Osteoblast (primary cell): ENCODE measurements at regions not wholly inside any gene's neighbourhood (a gene's known extent, or its start where the extent isn't known, plus 50 kb on each side); places are given as distances from the start of the nearest gene placed in this dataset.

Source experiments
- DNase-seq: peaks from one replicate; pipeline ENCODE4 v3.0.0; 2011; ENCODE audit warnings: low spot score, mixed read lengths; ENCODE audit not compliant: insufficient read length; ENCODE audit errors: missing footprints
- H2AFZ ChIP-seq: 2 replicates; pipeline ENCODE4 v1.6.0; 2011; ENCODE audit warnings: mild to moderate bottlenecking, low read length
- H3K27ac ChIP-seq: 2 replicates; pipeline ENCODE4 v1.5.1; 2011; ENCODE audit warnings: mild to moderate bottlenecking, low read depth, low read length, moderate library complexity
- H3K27me3 ChIP-seq: 2 replicates; pipeline ENCODE4 v1.6.0; 2012; ENCODE audit warnings: mild to moderate bottlenecking, control low read depth, inconsistent platforms, low read length, moderate library complexity; ENCODE audit not compliant: insufficient read depth
- H3K36me3 ChIP-seq: 2 replicates; pipeline ENCODE4 v1.5.1; 2011; ENCODE audit warnings: mild to moderate bottlenecking, low read length, control low read depth, moderate library complexity; ENCODE audit not compliant: insufficient read depth
- H3K4me1 ChIP-seq: 2 replicates; pipeline ENCODE4 v1.5.1; 2011; ENCODE audit warnings: mild to moderate bottlenecking, low read length, control low read depth, moderate library complexity; ENCODE audit not compliant: insufficient read depth
- H3K4me2 ChIP-seq: 2 replicates; pipeline ENCODE4 v1.6.0; 2011; ENCODE audit warnings: mild to moderate bottlenecking, low read length; ENCODE audit not compliant: insufficient read depth
- H3K4me3 ChIP-seq: fragments of 200-600 bp; sonication (generic); 3 replicates; pipeline ENCODE4 v1.5.1; 2012; ENCODE audit warnings: mild to moderate bottlenecking, low read length, inconsistent platforms; ENCODE audit not compliant: insufficient read depth
- H3K79me2 ChIP-seq: 2 replicates; pipeline ENCODE4 v1.6.0; 2012; ENCODE audit warnings: mild to moderate bottlenecking, low read length, control low read depth, inconsistent platforms; ENCODE audit not compliant: insufficient read depth
- H3K9me3 ChIP-seq: 2 replicates; pipeline ENCODE4 v1.5.1; 2011; ENCODE audit warnings: low read depth, low read length, control low read depth
- H4K20me1 ChIP-seq: 2 replicates; pipeline ENCODE4 v1.6.0; 2012; ENCODE audit warnings: mild to moderate bottlenecking, low read length, control low read depth; ENCODE audit not compliant: insufficient read depth
- TF ChIP-seq, protein P1 (sequence below): IDR thresholded peaks from 2 replicates; pipeline ENCODE4 v1.5.1; 2011; ENCODE audit warnings: mild to moderate bottlenecking, low read depth, low read length, moderate library complexity; ENCODE audit errors: extremely low read depth

DNA sequence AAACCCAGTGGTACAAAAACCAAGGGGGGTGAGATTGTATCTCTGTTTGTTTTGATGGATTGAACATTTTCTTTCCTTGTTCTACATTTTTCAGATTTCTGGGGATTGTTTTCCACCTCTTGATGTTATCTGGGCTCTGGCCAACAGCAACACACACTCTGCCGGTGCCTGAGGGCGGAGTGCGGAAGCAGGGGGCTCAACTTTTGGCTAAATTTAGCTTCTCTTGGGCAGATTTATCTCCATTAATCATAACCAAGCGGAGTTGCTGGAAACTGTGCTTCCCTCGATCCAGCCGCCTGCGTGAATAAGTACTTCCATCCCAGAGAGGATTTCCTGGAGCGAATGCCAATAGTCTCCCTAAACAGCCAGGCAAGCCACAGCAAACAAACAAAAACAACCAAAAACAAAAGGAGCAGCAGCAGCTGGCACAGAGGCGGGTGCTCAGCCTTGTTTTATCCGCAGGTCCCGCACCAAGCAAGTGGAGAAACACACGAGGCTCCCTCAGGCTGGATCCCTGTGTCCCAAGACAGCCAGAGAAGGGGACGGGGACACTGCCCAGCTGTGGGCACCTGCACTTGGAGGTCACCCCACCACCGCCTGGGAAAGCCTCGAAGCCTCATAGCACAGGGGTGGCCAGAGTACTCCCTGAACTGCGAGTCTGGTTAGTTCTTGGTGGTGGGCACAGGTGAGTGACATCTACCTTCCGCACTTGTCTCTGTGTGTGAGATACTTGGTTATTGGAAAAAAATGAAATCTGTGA lies 143.4 kb downstream of the NDUFA10 start:
- no peak overlapping the region for H3K27ac ChIP-seq
- H2AFZ ChIP-seq = no peak overlapping the region
- DNase-seq = no peak

DNA sequence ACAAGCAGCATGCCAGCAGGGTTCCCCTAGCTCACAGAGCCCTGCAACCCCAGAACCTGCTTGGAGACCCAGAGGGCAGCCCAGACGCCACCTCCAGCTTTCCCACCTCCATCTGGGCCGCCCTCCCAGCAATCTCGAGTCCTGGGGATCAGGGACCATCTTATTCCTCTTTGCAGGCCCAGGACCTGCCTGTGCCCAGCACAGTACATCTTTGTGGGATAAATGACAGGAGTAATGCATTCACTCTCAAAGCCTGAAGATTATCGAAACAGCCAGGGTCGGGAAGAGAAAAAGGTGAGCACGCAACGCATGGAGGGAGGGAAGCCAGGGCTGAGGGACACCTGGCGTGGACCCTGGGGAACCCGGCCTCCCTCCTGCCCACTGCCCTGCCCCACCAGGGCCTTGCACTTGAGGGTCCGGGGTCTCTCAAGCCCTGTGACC lies 144.1 kb downstream of the NDUFA10 start:
- H4K20me1 ChIP-seq = no peaks in the 10 kb centered on the region
- H3K4me1 ChIP-seq = no peaks in the 10 kb centered on the region
- no peak overlapping the region for H3K4me2 ChIP-seq
- no peak overlapping the region for H2AFZ ChIP-seq
- H3K27me3 ChIP-seq = no peaks in the 10 kb centered on the region
- H3K36me3 ChIP-seq = no peaks in the 10 kb centered on the region
- TF ChIP-seq, protein P1, sequence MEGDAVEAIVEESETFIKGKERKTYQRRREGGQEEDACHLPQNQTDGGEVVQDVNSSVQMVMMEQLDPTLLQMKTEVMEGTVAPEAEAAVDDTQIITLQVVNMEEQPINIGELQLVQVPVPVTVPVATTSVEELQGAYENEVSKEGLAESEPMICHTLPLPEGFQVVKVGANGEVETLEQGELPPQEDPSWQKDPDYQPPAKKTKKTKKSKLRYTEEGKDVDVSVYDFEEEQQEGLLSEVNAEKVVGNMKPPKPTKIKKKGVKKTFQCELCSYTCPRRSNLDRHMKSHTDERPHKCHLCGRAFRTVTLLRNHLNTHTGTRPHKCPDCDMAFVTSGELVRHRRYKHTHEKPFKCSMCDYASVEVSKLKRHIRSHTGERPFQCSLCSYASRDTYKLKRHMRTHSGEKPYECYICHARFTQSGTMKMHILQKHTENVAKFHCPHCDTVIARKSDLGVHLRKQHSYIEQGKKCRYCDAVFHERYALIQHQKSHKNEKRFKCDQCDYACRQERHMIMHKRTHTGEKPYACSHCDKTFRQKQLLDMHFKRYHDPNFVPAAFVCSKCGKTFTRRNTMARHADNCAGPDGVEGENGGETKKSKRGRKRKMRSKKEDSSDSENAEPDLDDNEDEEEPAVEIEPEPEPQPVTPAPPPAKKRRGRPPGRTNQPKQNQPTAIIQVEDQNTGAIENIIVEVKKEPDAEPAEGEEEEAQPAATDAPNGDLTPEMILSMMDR = no peak
- H3K27ac ChIP-seq = no peak overlapping the region
- no peaks in the 10 kb centered on the region for H3K9me3 ChIP-seq
- H3K79me2 ChIP-seq = no peaks in the 10 kb centered on the region
- no peak overlapping the region for H3K4me3 ChIP-seq
- no peak for DNase-seq

More for the DNA sequence above, 143.4 kb downstream of the NDUFA10 start:
- Histone ChIP-seq H3K27me3 (no peaks in the 10 kb centered on the region), H3K36me3 (no peaks in the 10 kb centered on the region), H3K9me3 (no peaks in the 10 kb centered on the region), H3K4me1 (no peaks in the 10 kb centered on the region), H3K79me2 (no peaks in the 10 kb centered on the region), H4K20me1 (no peaks in the 10 kb centered on the region), H3K4me2 (no peak overlapping the region), H3K4me3 (no peak overlapping the region)
- TF ChIP-seq, protein P1 = no peak

DNA sequence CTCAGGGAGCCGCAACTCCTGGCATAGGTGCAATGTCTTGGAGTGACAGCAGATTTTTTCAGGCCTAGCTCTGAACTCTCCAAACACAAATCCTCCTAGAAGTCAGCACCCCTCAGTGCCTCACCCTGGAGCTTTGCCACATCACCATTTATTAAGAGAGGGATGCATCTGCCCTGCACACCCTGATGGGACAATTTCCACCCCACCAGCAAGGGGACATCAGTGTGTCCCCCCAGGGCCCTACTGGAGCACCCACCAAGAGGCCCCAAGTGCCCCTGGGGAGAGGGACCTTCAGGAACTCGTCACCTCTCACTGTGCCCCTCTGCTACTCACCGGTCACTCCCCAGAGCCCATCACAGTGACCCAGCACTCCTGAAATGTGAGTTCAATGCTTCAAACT lies 144.7 kb downstream of the NDUFA10 start:
- Histone ChIP-seq H3K27ac (no peak overlapping the region), H3K9me3 (no peaks in the 10 kb centered on the region), H3K4me1 (no peaks in the 10 kb centered on the region), H4K20me1 (no peaks in the 10 kb centered on the region), H3K4me3 (no peak overlapping the region), H3K79me2 (no peaks in the 10 kb centered on the region), H3K4me2 (no peak overlapping the region), H3K27me3 (no peaks in the 10 kb centered on the region), H3K36me3 (no peaks in the 10 kb centered on the region), H2AFZ (no peak overlapping the region)
- DNase-seq = no peak
- TF ChIP-seq, protein P1 = no peak

DNA sequence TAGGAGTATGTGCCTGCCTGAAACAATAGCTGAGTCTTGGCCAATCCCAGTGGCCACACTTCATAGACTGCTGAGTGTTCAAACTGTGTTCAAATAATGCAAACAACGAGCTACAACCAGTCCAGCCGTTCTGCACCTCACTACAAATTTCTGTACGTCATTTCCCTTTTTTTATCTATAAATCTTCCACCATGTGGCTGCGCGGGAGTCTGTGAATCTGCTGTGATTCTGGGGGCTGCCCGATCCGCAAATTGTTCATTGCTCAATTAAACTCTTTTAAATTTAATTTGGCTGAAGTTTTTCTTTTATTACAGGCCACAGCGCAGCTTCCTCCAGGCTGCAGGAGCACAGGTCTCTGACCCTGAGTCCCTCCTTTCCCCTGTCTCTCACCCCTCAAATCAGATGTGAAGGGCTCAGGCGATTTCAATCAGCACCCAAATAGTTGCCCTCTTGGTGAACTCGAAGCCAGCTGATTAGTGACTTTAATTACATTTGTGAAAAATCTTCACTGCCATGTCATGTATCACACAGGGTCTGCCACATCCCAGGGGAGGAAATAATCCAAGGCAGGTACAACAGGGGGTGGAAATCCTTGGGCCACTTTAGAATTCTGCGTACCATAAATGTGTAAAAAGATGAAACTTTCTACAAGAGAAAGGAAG lies 145.6 kb downstream of the NDUFA10 start:
- no peak overlapping the region for H3K4me2 ChIP-seq
- TF ChIP-seq, protein P1 = no peak
- no peak overlapping the region for H2AFZ ChIP-seq
- H3K36me3 ChIP-seq = no peaks in the 10 kb centered on the region
- no peak overlapping the region for H3K4me3 ChIP-seq
- H3K9me3 ChIP-seq = no peaks in the 10 kb centered on the region
- no peaks in the 10 kb centered on the region for H3K27me3 ChIP-seq
- H3K27ac ChIP-seq = no peak overlapping the region
- no peaks in the 10 kb centered on the region for H3K4me1 ChIP-seq
- H4K20me1 ChIP-seq = no peaks in the 10 kb centered on the region
- no peak for DNase-seq
- H3K79me2 ChIP-seq = no peaks in the 10 kb centered on the region
